ENCODE measurements at regions not wholly inside any gene's neighbourhood (a gene's known extent, or its start where the extent isn't known, plus 50 kb on each side); places are given as distances from the start of the nearest gene placed in this dataset.

DNA sequence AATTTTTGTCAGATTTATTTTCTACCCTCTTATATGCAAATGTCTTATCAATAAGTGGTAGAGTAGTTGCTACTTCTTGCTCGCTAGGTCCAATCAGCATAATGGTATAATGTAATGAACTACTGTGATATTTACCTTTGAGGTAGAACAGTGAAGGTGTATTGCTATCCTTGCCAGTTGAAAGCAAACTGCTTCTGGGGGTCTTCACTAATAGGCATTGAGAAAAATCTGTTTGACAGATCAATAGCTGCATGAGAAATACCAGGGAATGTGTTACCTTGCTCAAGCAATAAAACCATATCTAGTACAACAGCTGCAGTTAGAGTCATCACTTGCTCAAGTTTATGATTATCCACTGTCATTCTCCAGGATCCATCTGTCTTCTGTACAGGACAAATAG lies 50.1 kb upstream of the EFEMP1 start:
- DNase-seq = no peak

DNA sequence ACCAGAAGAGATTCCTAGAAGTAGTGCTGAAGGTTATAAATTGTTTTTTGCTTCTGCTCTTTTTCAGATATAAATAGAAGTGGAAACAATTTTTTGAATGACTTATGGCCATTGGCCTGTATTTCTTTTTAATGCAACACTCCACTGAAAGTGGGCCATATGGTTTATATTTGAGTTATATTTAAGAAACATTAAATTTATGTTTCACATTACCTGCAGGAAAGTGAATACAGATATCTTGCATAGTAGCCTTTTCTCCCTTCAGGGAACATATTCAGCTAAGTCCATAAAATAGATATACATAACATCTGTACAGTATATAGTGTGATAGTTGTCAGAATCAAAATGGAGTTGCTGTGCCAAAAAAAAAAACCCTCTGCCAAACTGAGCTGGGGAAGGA lies 53.1 kb upstream of the EFEMP1 start:
- DNase-seq = no peak

DNA sequence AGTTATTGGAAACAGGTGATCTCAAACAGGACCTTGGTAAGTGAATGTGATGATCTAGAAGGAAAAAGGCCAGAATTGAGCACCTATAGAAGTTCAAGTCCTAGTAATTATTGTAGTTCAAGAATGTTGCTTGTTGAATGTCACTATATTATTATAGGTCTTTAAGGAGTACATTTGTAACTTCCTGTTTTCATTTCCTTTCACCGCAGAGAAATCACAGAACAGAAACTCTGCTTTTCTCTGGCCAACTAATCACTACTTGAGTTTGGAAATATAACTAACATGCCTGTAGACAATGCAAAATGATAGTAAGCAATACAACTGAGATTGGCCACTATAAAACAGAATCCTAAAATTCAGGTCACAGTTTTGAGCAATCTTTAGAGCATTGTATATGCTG lies 61.8 kb upstream of the EFEMP1 start:
- DNase-seq = no peak

DNA sequence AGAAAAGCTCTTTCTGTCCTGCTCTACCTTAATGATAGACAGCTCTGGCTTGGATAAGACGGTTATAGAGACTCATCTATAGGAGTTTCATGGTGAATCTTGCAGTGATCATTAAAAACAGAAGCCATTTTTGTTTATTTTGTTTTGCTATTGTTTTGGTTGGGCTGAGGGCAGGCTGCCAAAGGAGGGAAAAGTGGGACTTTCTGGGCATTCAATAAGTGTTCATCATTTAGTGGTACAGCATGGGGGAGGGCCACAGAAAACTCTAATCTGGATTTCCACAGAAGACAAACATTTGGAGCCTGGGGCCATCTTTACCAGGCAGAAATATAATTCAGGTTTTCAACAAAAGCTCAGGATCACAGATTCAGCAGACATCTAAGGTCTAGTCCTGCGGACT lies 62.4 kb upstream of the EFEMP1 start:
- no peak for DNase-seq

- no peak for DNase-seq
These were observed 63.3 kb upstream of the EFEMP1 start for GRCh38 chr2:55986700-55987440.

DNA sequence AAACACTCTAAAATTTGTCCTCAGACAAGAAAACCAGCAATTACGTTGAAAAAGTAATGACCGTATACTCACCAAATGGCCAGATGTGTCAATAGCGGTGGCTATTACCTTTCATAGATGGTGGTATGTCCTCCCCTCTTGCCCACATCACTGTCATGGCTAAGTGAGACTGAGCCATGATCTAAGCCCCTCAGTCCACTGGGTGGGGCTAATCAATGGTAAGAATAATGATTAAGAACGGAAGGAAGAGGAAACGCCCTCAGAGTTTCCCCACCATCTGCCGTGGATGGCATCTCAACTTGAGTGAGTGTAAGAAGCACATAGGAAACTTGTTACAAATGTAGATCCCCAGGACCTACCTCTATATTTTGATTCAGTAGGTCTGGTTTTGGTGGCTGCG lies 65.8 kb upstream of the EFEMP1 start:
- DNase-seq = no peak

DNA sequence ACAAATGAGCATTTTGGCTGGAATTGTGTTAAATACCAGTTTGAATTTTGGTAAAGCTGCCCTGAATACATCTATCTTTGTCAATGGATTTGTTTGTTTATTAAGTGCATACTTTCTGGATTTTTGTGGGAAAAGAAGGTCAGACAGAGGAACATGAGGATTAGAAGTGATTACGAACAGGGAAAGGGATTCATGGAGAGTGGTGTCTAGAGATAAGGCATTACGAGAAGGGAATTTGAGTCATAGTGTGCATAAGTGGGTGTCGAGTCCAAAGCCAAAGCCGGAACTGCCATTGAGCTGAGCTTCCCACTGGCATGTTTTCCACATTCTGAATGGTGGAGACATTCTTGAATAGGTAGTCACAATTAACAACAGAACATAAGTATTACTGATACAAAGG lies 68.9 kb upstream of the EFEMP1 start:
- DNase-seq = no peak

DNA sequence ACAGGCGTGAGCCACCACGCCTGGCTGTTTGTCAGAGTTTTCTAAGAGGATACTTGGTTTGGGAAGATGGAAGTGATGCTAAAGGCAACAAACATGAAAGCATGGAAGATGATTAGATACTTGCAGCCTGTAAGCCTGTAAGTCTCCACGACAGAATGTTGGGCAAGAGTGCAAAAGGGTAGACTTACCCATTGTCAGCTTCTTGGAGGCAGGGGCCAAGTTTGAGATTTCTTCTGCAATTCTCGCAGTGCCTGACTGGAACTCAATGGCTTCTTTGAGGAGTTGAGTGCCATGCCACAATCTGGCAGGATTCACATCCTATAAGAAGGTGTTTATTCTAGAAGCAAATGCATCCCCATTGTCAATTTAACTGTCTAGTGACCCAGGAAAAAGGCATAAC lies 70.1 kb upstream of the EFEMP1 start:
- no peak for DNase-seq

DNA sequence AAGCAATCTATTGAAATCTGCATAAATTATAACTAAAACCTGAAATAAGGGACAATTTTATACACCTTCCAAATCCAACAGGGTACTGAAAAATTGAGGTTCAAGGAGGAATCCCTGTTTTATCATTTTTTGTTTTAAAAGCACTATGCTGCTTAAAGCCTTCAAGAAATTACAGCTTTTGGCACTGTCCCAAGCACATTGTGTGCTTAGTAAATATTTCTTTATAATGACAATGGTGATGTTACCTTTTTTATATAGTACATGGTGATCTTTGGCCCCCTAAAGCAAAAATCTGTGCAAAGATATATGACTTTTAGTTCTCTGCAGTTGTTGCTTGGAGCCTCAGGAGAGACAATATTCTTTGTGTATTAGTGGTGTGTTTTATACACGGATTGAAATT lies 71.6 kb upstream of the EFEMP1 start:
- peak; percentile 48 for DNase-seq

DNA sequence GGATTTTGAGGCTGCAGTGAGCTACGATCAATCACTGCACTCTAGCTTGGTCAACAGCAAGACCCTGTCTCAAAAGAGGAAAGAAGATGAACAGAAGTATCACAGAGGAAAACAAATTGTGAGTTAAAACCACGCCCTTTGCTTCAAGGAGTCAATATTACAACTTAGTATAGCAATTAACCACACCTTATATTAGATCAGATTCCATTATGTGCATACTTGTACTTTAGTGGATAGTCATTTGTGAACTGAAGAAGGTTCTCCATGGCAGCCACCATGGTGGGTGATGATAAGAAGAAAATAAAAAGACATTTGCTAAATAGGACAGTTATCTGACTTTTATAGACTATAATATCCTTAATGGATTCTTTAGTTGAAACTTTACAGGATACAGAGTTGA lies 72.3 kb upstream of the EFEMP1 start:
- no peak for DNase-seq

GRCh38 chr2:55999231-55999630 lies 75.6 kb upstream of the EFEMP1 start:
- no peak for DNase-seq

DNA sequence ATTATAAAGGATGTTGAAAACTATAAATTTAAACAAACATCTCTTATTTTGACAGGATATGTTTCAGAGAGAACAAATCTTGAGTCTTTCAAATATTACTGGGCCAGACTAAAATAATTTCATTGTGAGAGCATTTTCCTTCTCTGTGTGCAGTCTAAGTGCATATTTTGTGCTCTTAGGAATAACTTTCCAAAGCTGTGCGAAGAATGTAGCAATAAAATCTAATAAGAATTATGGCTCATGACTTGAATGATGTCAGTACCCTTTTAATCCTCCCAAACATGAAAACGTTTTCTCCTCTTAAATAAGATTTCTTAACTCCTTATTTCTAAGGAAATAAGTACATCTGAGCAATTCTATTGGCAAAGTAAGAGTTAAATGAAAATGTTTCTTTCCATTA lies 76.2 kb upstream of the EFEMP1 start:
- DNase-seq = no peak

DNA sequence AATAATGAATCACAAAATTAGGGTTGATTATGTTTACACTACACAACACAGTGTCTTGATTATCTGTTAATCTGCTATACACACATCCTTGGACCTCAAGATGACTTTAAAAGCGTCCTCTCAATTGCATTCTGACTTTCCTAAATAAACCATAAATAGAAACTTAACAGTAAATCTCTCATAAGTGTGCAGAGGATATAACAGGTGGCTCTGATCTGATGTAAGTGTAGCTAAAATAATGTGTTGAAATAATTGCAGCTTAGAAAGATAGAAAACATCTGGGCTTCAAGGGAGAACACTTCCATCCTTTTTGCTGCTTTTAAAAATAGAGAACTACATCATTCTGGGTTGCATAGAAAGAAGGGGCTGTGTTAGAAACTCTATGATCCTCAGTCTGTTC lies 78.4 kb upstream of the EFEMP1 start:
- DNase-seq = no peak

- DNase-seq = peak; percentile 90
These were observed 85.3 kb upstream of the EFEMP1 start for GRCh38 chr2:56008661-56009431.

DNA sequence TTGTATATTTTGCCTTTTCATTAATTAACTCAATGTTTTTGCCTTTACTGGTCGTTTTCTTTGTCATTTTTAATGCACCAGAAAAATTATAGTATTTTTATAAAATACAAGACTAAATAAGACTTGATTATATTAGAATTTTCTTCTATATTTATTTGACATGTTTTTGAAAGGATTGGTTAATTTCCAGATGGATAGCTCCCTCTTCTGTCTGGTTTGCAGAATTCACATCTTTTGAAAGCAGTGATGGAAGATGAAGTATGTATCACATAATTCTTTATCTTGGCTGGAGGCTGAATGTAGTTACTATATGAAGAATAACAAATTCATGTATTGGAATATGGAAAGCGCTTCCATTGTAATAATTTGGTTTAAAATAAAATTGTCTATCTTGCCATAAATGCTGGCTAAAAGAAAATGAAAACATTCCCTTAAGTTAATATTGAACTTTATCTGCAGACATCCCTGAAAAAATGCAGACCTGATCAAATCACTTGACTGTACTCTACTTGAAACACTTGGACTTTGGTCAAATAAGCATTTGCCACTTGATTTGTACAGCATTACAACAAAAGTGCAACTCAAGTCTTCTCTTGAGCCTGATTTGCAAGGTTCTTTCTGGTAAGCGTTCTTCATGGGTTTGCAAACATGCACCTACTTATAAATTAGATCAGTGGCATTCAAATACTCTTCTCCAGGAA lies 86.3 kb upstream of the EFEMP1 start:
- DNase-seq = peak; percentile 46

- DNase-seq = no peak
These were observed 88.0 kb upstream of the EFEMP1 start for GRCh38 chr2:56011624-56012023.

DNA sequence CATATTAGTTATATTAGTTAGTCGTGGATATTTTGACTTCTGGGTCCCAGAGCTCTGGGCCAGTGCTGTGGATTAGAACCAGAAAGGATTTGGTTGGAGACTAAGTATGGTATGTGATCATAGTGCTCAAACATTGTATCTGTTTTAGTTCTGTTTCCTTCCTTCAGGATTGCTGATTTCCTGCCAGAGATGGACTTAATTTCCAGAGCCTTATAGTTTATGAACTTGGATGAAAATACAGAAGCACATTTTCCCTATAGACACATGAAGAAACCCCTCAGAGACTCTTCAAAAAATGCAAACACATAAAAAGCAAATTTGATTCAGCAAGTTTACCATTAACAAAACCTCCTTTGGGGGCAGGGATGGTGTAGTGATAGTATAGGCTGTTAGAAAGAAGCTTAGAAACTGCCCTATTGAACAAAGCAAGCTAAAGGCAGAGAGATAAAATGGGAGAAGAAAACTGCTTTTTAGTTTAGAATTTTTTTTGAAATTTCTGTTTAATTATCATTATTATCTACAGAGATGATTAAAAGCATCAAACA lies 88.7 kb upstream of the EFEMP1 start:
- no peak for DNase-seq

DNA sequence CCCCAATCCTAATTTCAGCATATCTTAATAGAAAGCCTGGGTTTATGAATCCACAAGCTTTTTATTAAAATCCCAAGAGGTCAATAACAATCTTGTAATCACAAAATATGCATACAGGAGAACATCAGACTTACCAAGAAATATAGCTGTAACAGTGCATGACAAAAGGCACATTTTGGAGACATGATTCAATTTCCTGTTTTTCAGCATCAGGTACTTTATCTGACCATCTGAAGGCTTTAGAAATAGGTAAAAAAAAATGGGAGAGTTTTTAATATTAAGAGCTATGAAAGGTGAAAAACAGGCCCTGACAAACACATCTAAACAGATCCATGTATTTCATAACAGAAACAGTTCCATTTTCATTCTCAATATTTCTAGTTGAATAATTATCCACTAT lies 89.9 kb upstream of the EFEMP1 start:
- DNase-seq = no peak

DNA sequence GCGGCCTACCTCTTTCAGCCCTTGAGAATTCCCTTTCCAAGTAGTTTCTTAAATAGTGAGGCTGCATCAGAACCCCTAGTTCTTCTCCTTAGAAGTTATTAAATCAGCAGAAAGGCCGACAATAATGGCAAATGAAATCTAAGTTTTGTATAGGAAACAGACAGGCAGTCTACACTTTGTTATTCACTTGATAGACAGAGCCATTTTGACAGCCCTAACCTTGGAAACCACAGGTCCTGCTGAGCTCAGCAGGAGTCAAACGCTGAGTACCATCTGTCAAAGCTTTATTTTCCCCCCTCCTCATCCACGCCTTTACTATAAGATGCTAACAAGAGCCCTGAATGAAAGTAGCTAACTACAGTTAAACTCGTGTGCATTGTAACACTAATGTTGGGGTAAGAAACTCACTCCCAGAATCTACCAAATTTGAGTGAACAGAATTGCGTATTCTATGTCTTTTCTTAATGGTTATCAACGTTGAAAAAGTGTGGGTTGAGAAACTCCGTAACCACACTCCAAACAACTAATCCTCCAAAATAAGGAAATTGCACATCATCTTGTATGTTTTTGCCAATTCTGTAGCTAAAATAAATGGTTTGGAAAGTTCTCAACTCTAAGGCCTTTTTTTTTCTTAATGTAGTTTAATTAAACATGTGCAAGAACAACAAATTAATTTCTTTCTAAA lies 90.6 kb upstream of the EFEMP1 start:
- peak; percentile 83 for DNase-seq

- DNase-seq = peak; percentile 22
These were observed 92.1 kb upstream of the EFEMP1 start for GRCh38 chr2:56015711-56016115.

GRCh38 chr2:56017784-56018183 lies 94.2 kb upstream of the EFEMP1 start:
- DNase-seq = peak; percentile 10

DNA sequence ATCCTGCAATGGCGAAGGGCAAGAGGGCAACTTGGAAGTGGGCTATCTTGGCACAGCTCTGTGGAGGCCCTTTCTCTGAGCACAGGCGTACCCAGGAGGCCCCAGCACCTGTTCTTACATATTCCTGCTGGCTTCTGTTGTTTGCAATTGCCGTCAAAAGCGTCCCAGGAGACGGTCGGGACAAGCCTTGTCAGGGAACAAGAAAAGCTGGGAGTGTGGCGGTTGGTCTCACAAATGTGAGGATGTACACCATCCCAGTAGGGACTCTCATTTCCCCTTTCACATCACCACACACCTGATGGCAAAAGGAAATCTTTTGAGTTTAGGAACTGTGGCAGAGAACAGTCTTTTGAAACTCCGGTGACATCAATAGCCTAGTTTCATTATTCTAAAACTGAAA lies 94.7 kb upstream of the EFEMP1 start:
- DNase-seq = peak; percentile 72

GRCh38 chr2:56021136-56021474 lies 97.5 kb upstream of the EFEMP1 start:
- DNase-seq = peak; percentile 4
